ENCODE measurements at regions not wholly inside any gene's neighbourhood (a gene's known extent, or its start where the extent isn't known, plus 50 kb on each side); places are given as distances from the start of the nearest gene placed in this dataset.
A peak's percentile ranks its signal among the peaks of the same experiment; 100 is the strongest.

DNA sequence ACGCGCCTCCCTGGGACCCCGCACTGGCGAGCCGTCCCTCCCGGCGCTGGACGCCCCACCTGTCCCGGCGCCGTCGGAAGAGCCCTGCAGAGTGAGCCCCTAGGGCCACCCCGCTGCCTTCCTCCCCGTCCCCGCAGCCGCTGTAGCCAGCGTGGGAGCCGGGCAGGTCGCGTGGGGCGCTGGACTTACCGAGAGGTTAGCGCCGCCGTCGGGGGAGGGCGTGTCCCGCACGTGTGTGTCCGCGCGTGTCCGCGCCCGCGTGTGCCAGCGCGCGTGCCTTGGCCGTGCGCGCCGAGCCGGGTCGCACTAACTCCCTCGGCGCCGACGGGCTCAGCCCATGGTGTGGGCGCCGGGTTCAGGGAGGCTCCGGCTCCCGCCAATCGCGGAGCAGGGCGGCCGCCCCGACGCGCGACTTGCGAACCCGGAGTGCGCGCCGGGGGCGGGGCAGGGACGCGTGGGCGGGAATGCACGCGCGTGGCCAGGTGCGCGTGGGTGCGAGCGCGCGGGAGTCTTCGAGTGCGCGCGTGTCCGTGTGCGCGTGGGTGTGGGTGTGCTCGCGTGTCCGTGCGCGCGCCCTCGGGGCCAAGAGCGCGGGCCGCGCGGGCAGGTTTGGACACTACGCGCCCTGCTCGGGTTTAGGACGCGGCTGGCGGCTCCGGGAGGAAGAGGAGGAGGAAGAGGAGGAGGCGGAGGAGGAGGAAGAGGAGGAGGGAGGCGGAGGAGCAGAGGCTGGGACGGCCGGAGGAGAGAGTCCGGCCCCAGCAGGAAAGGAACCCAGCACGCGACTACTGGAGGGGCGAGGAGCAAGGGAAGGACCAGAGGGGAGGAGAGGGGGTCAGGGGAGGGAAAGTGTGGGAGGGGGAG lies 145.2 kb upstream of the ETS2 start:
- DNase-seq: no peak

DNA sequence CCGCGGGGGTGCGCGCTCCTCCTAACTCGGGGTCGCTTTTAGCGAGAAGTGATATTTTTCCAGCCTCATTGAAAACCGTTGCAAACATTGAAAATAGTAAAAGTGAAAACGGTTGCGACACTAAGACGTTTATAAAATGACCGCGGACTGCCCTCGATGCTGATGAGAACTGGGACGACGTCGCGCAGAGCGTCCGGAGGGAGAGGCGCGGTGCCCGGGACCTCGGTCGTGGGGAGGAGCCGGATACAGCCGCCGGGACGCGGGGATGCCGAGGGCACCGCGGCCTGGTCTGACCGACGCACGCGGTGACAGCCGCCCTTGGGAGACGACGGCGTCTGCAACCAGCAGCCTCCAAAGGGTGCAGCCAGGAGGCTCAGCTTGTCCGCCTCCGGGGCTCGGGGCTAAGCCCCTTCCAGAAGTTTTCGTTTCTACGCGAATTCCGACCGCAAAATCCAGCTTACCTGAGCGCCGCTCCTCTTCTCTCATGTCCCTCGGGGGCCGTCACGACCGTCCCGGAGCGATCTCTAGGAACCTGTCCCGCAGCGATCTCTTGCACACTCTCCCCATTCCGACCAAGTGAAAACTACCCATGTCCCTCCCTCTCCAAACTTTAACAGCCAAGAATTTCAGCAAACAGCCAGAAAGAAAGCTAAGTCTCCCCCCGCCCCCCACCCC lies 144.4 kb upstream of the ETS2 start:
- peak; percentile 37 for DNase-seq

DNA sequence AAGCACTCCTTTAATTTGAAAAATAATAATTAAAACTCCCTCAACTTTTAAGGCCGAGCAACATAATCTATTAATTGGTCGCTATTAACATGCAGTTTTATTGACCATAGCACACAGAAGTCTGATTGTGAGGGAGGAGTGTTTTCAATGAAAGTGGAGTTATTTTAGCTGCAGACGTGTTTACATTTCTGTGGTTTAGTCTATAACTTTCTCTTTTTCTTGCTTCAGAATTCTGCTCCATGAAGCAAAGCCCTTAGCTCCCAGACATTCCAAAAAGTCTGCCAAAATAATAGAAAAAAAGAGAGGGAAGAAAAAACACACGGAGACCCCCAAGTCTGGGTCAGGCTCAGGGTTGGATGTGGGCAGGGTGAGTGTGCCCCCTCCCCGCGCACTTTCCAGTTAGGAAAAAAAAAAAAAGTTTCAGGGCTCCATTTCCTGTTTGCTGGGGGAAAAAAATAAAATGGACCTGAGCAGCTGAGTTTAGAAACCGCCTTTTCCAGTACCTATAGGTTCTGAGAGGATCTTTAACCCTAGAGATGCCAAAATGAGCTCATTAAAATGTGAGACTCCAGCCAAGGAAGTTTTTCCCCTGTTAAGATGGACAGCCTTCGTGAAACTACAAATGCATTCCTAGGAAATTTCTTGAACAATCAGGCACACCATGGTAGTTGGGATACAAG lies 143.7 kb upstream of the ETS2 start:
- DNase-seq: no peak

DNA sequence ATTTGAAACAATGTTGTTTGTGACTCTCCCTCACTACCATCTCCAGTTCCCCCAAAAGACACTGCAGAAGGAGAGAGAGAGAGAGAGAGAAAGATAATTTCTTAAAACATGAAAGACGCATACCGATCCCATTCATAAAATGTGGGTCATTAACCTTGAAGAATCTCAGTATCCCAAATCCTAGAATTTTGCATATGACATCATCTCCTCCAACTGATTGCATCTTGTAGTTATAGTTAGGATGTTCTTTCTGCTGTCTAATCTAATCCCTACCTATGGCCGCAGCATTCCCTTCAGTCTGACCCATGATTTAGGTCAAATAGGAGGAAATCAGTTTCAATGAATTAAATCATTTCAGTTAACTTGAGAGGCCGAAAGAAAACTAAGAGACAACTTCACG lies 142.4 kb upstream of the ETS2 start:
- no peak for DNase-seq

DNA sequence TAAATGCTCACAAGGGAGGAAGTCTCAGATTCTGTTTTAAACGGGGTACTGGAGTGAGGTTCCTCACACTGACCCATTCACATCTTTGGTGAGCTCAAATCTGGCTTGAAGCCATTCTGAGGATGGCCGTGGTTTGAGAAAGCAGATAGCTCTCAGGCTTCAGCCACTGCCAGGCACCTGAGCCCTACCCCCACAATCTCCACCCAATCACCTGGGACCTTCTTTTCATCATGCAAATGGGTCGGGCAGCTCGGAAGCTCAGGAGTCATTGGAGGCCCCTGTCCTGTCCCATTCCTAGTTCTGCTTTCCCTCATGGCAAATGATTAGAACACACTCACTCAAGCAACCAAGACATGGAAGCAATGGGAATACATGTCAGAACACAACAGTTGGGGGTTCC lies 141.4 kb upstream of the ETS2 start:
- DNase-seq: no peak

DNA sequence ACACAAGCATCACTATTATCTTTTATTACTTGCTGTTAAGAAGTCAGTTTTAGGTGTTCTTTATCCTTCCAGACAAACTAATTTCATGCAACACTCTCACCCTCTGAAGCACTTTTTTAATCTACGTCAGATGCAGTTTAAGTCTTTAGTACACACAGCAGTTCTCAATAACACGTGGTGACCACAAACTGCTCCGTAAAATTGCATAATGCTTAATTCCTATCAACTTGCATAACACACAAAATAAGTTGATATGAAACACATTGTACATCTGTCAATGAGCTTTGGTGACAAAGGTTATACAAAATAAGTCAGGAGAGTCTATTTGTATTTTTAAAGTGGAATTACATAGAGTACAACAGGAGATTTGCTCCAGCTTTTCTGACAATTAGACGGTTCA lies 140.9 kb upstream of the ETS2 start:
- DNase-seq: no peak

DNA sequence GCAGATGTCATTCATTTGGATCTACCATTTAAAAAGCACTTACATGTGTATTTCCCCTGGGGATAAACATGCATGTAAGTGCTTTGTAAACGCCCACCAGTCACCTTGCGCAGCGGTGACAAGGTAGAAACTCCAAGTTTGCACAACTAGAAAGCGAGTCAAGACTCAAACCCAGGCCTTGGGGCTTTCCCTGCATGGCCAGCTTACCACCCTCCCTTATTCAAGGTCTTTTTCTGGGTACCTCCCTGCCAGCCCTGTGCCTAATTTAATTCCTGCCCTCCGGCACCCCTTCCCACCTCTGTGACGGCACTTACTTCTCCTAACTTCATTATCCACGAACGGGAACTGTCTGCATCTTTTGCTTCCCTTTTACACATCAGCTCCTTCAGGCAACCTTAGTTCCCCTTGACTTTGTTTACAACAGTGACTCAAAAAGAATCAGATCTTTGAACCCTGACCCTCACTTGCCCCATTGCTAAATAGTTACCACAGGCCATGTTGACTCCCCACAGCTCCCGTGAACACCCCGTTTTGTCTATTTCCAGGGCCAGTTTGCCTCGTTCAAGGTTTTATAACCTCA lies 138.3 kb upstream of the ETS2 start:
- no peak for DNase-seq

DNA sequence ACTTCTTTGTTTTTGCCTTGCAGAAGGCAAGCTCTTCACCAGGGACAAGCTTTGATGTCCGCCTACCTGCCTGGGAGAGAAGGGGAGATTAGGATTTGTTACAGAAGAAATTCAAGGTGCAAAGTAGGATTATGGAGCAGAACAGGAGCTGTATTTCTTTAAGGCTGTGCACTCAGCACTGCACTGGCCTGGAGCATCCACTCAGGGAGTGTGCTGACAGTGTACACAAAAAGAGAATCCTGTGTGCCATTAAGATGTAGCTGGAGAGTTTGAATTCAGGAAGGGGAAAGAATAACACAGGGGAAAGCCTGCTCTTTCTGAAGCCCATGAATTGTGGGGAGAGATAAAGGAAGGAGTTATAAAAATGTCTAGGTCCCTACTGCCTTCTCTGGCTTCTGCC lies 137.7 kb upstream of the ETS2 start:
- no peak for DNase-seq

DNA sequence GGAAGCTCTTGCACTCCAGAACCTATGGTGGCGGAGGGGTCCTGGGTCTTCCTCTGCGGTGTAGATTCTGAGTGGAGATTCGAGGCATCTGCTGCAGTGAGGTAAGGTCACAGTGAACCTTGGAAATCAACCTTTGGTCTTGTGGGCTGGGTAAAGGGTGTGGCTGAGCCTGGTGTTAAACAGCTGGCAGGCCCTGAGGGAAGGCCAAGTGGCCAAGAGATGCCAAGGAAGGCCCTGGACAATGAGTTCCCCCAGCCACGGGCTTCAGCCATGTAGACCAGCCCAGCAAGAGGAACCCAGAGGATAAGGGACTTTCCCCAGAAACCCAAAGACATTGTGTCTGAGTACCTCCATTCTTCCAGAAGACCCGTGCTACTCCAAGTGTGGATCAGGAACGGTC lies 137.2 kb upstream of the ETS2 start:
- no peak for DNase-seq

DNA sequence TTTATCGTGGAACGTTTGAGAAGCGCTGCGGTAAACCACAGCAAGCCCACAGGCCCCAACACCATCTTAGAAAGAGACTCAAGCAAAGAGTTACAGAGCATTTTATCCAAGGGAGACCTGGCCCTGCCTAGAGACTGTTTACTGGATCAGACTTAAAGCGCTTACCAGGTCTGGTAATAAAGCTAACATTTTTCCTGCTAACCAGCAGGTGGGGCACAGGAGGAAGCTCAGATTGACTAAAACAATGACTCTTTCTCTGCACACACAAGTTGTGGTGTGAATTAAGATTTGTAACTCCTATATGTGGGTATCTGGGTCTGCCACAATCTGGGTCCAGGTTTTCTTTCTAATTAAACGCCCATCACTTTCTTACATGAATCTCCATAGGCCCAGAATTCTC lies 136.5 kb upstream of the ETS2 start:
- DNase-seq: no peak

DNA sequence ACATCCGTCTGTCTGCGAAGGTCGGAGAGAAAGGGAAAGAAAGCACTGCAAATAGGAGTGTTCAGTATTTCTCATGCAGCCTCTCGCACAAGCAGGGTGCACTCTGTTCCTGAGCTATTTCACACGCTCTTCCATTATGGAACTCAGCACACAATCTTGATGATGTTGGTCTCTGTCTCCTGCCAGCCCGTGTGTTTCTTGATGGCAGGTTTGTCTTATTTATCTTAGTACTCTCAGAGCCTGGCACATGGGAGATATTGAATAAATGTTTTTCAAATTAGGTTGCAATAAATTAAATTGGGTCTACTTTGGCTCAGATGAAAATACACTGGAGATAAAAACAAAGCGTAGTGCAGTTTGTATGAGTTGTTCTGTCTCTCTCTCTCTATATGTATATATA lies 134.9 kb upstream of the ETS2 start:
- no peak for DNase-seq

DNA sequence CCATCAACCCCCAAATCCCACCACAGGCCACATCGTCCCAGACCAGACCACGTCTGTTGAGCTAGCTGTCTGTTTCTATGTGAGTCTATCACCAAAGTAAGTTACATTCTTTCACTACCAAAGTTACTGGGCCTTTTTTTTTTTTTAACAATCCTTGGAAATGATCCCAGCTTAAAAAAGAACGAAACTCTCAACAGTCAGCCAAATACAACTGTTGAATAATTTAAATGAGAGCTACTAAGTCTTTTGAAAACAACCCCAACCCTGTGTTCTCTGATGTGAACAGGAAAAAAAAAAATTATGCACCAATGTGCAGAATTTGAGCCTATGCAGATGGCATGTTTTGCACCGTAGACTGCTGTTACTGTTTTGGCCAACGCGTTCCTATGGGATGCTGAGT lies 134.0 kb upstream of the ETS2 start:
- DNase-seq: no peak

DNA sequence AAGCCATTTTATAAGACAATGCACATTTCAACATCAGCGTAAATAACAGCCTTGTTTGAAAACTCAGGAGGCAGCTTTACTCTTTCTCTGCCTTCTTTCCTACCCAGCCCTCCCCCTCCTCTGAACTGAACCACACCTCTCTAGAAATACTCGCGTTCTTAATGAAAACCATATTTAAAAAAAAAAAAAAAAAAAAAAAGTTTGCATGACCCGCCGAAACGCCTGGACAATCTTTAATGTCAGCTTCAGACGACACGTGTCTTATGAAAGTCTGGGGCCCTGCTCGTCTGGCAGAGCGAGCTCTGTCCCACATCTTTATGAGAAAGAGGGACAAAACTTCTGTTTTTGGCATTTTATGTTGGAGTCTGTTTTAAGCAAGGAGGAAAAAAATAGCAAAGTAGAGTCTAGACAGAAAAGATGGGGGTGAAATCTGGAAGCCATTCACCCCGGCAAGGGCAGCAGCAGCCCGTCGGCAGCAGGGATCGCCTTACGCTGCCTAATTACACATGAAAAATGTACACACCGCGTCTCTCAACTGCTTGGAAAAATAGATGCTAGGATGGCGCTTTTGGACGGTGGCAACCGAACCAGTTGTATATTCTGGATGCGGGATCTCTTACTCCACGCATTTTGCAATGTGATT lies 130.4 kb upstream of the ETS2 start:
- DNase-seq: no peak

DNA sequence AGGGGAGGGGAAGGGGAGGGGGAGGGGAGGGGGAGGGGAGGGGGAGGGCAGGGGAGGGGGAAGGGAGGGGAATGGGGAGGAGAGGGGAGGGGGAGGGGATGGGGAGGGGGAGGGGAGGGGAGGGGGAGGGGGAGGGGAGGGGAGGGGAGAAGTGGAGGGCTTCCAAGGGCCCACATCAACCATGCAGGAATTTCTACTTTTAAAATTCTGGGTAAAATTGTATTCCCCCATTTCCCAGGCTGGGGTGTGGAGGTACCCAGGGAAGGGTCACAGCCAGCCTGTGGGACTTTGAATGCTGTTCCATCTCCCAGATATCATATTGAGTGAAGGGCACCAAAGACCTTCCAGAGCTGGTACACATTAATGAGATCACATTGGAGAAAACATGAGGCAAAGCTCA lies 126.9 kb upstream of the ETS2 start:
- no peak for DNase-seq

DNA sequence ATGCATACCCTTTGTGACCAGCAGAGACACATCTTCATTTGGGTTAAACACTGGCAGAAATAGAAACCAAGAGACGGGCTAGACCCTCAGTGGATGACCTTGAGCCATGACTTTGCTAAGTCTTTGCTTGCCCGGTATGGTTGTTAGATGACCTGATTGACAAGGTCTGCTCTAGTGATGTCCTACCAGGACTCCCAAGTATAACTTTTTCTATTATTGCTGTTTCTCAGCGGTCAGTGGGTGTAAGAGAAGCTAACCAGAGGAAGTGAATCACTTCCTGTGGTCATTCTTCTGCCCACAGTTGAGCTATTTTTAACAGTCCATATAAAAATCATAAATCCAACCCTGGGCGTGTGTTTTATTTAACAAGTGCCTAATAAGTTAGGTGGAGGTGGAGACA lies 126.2 kb upstream of the ETS2 start:
- no peak for DNase-seq

DNA sequence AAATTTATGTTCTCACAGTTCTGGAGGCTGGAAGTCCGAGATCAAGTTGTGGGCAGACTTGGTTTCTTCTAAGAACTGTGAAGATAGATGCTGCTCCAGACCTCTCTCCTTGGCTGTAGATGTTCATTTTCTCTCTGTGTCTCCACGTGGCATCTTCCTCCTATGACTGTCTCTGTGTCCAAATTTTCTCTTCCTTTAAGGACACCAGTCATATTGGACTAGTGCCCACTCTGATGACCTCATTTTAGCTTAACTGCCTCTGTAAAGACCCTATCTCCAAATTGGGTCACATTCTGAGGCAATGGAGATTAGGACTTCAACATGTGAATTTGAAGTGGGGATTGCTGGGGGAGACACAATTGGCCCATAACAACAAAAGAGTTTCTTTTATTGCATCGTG lies 125.3 kb upstream of the ETS2 start:
- no peak for DNase-seq

DNA sequence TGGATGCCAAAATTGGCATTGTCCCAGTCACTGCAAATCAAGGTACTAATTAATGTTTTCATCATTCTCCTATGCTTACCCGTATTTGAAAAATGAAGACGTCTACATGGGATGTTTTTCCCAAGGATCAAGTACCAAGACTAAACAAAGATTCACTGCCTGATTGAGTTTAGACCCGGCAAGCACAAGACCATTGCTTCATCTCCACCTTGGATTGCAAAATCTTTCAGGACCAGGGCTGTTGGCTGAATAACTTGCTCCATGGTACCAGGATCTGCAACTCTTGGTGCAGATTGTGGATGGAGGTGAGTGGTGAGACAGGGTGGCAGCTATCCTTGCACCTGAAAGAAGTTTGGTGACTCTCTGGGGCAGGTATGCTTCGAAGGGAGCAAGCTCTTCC lies 122.5 kb upstream of the ETS2 start:
- DNase-seq: no peak

DNA sequence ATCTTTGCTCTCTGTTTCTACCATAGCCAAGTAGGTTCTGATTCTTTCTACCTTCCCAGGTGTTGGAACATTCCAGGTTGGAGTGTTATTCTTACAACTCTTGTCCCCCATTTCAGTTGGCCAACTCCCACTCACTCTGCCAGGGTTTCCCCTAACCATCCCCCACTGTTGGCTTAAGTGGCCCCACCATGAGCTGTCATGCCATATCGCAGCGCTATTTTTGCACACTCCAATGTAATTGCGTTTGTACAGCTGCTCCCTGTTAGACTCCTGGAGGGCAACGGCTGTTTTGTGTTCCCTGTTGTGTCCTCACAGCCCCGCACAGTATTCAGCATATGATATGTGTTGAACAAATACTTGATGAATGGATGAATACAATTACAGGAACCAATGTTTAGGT lies 117.7 kb upstream of the ETS2 start:
- DNase-seq: no peak

DNA sequence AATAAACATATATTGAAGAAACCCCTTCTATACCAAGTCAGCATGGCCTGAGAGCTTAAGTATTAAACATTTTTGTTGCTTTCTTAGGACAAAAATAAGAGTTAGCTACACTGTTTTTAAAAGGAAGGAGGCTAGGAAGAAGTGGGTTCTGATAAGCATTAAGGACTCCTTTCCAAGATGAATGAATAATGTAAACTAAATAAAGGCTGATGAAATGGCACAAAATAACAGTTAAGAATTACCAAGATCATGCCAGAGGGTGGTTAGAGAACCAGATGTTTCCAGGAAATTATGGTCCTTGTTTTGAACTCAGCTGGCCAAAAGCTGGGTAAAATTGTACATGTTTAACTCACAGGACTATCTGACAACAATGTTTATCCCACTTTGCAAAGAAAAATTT lies 114.1 kb upstream of the ETS2 start:
- no peak for DNase-seq

DNA sequence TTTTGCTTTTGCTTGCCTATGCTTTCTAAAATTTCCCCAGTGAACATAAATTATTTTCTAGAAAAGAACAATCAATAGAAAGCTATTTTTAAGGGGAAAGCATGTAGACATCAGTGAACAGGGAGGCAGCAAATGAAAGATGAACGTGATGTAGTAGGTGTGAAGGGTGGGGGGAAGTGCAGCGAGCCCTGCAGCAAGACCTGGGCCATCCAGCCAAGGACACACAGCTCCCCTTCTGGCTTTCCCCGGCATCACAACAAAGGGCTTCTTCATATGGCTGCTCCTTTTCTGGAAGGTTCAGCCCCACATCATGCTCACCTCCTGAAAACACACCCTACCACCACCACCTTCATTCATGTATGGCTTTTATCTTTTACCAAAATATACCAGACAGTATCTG lies 109.2 kb upstream of the ETS2 start:
- no peak for DNase-seq

DNA sequence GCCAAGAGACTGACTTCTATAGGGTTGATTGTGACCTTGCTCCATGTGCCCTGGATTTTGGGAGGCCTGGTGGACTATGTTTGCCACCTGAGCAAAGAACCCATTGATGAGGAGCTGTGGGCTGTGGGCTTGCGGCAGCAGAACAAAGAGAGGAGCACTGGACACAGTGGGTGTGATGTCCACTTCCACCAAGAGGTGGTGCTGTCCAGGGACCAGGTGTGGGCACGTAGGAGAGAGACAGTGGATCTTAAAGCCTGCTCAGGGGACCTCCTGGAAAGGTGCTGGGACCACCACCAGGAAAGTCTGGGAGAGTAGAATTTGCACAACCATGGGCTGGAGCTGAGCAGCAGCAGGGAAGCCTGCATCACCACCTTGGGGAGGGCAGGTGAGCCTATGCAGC lies 106.7 kb upstream of the ETS2 start:
- no peak for DNase-seq

DNA sequence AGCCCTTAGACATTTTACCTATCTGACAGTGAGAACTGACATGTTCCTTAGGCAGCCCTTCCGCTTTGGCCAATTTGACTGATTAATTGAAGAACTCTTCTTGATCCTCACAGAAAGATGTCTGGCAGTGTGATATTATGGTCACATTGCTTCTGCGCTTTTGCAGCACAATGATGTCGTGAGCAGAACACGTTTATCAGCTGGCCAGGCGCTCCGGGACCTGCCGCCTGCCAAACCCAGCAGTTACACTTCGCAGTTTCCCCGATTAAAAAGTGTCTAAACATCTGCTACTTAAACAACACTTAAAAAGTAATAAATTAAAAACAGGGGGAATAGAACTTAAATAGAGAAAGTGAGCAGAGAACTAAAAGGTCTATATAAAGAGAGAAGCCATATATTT lies 103.5 kb upstream of the ETS2 start:
- DNase-seq: no peak

DNA sequence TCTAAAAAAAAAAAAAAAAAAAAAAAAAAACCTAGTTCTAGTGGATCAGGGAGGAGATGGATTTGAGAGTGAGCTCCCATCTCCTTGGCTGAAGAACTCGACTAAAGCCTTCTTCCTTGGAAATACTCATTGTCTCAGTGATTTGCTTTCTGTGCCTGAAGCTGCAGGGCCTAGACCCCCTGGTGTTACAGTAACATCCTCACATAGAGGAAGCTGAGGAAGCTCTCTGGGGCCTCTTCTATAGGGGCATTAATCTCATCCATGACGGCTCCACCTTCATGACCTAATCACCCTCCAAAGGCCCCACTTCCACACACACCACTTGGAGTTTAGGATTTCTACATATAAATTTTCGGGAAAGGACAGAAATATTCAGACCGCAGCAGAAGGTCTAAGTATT lies 95.9 kb upstream of the ETS2 start:
- DNase-seq: no peak
